DND-41 (cell line): ENCODE measurements at regions not wholly inside any gene's neighbourhood (a gene's known extent, or its start where the extent isn't known, plus 50 kb on each side); places are given as distances from the start of the nearest gene placed in this dataset.

Experiments used
- ATAC-seq: fragments of 200-7000 bp; cut with Tn5 transposase; 3 replicates; pipeline ENCODE4 v1.9.1; 2021; ENCODE audit warnings: low read depth; ENCODE audit not compliant: insufficient read depth
- DNase-seq: peaks from one replicate; pipeline ENCODE4 v3.0.0-alpha.2; 2020
- H2AFZ ChIP-seq: 2 replicates; pipeline ENCODE4 v1.6.0; 2012; ENCODE audit warnings: low read depth, low read length
- H3K27ac ChIP-seq: 2 replicates; pipeline ENCODE4 v1.5.1; 2012; ENCODE audit warnings: low read length, inconsistent platforms
- H3K27me3 ChIP-seq: fragments of 200-600 bp; sonication (generic); 2 replicates; pipeline ENCODE4 v1.6.0; 2012; ENCODE audit warnings: low read length, mild to moderate bottlenecking, inconsistent platforms; ENCODE audit not compliant: insufficient read depth, poor library complexity
- H3K36me3 ChIP-seq: 2 replicates; pipeline ENCODE4 v1.5.1; 2012; ENCODE audit warnings: low read length, inconsistent platforms; ENCODE audit not compliant: insufficient read depth
- H3K4me1 ChIP-seq: 2 replicates; pipeline ENCODE4 v1.5.1; 2012; ENCODE audit warnings: mild to moderate bottlenecking, low read length; ENCODE audit not compliant: insufficient read depth
- H3K4me2 ChIP-seq: 2 replicates; pipeline ENCODE4 v1.6.0; 2012; ENCODE audit warnings: mild to moderate bottlenecking, moderate library complexity, low read length, inconsistent platforms; ENCODE audit not compliant: insufficient read depth
- H3K4me3 ChIP-seq, 2 experiments: fragments of 200-600 bp in 1 of 2; shearing (Covaris generic) in 1 of 2; 2 replicates each; pipeline ENCODE4 v1.5.1; 2012 to 2016; ENCODE audit warnings: inconsistent platforms in 2 of 2, low read length in 2 of 2, mild to moderate bottlenecking in 2 of 2, low read depth in 1 of 2, moderate library complexity in 1 of 2
- H3K79me2 ChIP-seq: 2 replicates; pipeline ENCODE4 v1.6.0; 2012; ENCODE audit warnings: low read length, inconsistent platforms; ENCODE audit not compliant: insufficient read depth
- H3K9ac ChIP-seq: 2 replicates; pipeline ENCODE4 v1.6.0; 2012; ENCODE audit warnings: low read depth, mild to moderate bottlenecking, inconsistent platforms, low read length, moderate library complexity
- H3K9me3 ChIP-seq: 2 replicates; pipeline ENCODE4 v1.5.1; 2012; ENCODE audit warnings: low read length, moderate library complexity, mild to moderate bottlenecking, inconsistent platforms; ENCODE audit not compliant: insufficient read depth, severe bottlenecking
- H4K20me1 ChIP-seq: 2 replicates; pipeline ENCODE4 v1.6.0; 2012; ENCODE audit warnings: low read length; ENCODE audit not compliant: insufficient read depth
- CTCF ChIP-seq: IDR thresholded peaks from 2 replicates; pipeline ENCODE4 v1.5.1; 2012; ENCODE audit warnings: borderline replicate concordance, low read length, moderate library complexity, mild to moderate bottlenecking; ENCODE audit not compliant: poor library complexity, severe bottlenecking; ENCODE audit errors: extremely low read depth
- EZH2 ChIP-seq: IDR thresholded peaks from 3 replicates; pipeline ENCODE4 v1.6.1; 2012; ENCODE audit warnings: borderline replicate concordance, low read depth, mild to moderate bottlenecking, moderate library complexity, low read length, inconsistent platforms; ENCODE audit not compliant: severe bottlenecking

- H3K4me1 ChIP-seq: no peaks in the 10 kb centered on the region
- no peak for ATAC-seq
- no peaks in the 10 kb centered on the region for H4K20me1 ChIP-seq
- no peak overlapping the region for H2AFZ ChIP-seq
- H3K9me3 ChIP-seq: no peaks in the 10 kb centered on the region
- no peak overlapping the region for H3K27ac ChIP-seq
- TF ChIP-seq CTCF (no peak), EZH2 (no peak)
- no peak overlapping the region for H3K4me3 ChIP-seq
- no peaks in the 10 kb centered on the region for H3K36me3 ChIP-seq
- H3K9ac ChIP-seq: no peak overlapping the region
- no peak for DNase-seq
- H3K27me3 ChIP-seq: no peaks in the 10 kb centered on the region
- H3K79me2 ChIP-seq: no peaks in the 10 kb centered on the region
- no peak overlapping the region for H3K4me2 ChIP-seq
Measured at GRCh38 chr17:71910002-71910401, 210.8 kb upstream of the SOX9 start.

GRCh38 chr17:71914042-71914441, 206.8 kb upstream of the SOX9 start:
- Histone ChIP-seq H3K9me3 (no peaks in the 10 kb centered on the region), H3K79me2 (no peaks in the 10 kb centered on the region), H3K27me3 (no peaks in the 10 kb centered on the region), H3K36me3 (no peaks in the 10 kb centered on the region), H3K27ac (no peak overlapping the region), H2AFZ (no peak overlapping the region), H3K4me2 (no peak overlapping the region), H3K9ac (no peak overlapping the region), H4K20me1 (no peaks in the 10 kb centered on the region), H3K4me1 (no peaks in the 10 kb centered on the region), H3K4me3 (no peak overlapping the region)
- DNase-seq (no peak), ATAC-seq (no peak)
- TF ChIP-seq EZH2 (no peak), CTCF (no peak)

- Histone ChIP-seq H3K9me3 (no peaks in the 10 kb centered on the region), H4K20me1 (no peaks in the 10 kb centered on the region), H3K36me3 (no peaks in the 10 kb centered on the region), H3K9ac (no peak overlapping the region), H3K4me2 (no peak overlapping the region), H3K79me2 (no peaks in the 10 kb centered on the region), H3K4me3 (no peak overlapping the region), H3K27ac (no peak overlapping the region), H2AFZ (no peak overlapping the region), H3K4me1 (no peaks in the 10 kb centered on the region), H3K27me3 (no peaks in the 10 kb centered on the region)
- TF ChIP-seq CTCF (no peak), EZH2 (no peak)
- ATAC-seq (no peak), DNase-seq (no peak)
Measured at GRCh38 chr17:71914812-71915211, 206.0 kb upstream of the SOX9 start.

- Histone ChIP-seq H3K9ac (no peak overlapping the region), H3K4me2 (no peak overlapping the region), H3K36me3 (no peaks in the 10 kb centered on the region), H2AFZ (no peak overlapping the region), H3K4me1 (peaks cover 16% of the 10 kb centered on the region), H3K79me2 (no peaks in the 10 kb centered on the region), H3K27ac (no peak overlapping the region), H3K9me3 (no peaks in the 10 kb centered on the region), H3K27me3 (no peaks in the 10 kb centered on the region), H4K20me1 (no peaks in the 10 kb centered on the region), H3K4me3 (no peak overlapping the region)
- no peak for ATAC-seq
- TF ChIP-seq CTCF: no peak
- no peak for TF ChIP-seq EZH2
- no peak for DNase-seq
Measured at GRCh38 chr17:71917715-71918114, 203.1 kb upstream of the SOX9 start.
